ENCODE measurements at regions not wholly inside any gene's neighbourhood (a gene's known extent, or its start where the extent isn't known, plus 50 kb on each side); places are given as distances from the start of the nearest gene placed in this dataset.
"Not testable (repeated sequence)": the region's sequence is repeated elsewhere in the genome, so short reads cannot be mapped to it uniquely, and the experiment has no call there.

DNA sequence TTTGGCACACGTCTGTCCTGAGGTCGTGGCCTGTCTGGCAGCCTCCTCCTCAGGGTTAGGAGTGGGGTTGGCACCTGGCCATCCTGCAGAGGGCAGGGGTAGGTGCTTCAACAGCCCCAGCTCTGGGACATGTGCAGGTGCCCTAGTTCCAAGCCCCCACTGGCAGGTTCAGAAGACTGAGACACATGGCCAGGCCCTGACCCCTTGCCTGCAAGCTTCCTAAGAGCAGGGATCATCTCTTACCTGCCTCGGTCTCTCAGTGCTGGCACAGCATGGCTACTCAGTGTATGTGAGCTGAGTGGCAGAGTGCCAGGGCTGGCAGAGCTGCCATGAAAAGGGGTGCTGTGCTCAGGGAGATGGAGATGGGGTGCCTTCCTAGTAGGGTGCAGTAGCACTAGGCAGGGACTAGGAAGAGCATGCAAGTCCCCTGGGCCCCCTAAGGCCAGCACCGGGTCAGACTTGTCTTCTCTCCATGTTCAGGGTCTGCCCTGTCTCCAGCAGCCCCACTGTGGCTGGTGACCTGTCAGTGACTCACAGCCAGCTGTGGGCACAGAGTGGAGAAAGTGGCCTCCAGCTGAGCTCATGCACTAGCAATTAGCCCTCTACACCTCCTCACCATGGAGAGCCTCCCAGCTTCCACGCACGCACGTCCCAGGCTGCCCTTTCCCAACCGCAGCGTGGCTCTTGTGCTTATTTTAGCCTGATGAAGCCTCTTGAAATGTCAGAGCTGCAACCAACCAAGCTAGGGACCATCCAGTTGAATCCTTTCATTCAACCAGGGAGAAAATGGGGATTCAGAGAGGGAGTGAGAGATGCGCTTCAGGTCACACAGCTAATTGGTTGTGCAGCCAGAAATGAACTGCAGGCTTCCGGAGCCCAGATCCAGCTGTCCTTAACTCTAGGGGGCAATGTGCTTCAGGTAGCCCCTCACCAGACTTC is 116.6 kb downstream of the MRPL14 start:
- no peak for DNase-seq

DNA sequence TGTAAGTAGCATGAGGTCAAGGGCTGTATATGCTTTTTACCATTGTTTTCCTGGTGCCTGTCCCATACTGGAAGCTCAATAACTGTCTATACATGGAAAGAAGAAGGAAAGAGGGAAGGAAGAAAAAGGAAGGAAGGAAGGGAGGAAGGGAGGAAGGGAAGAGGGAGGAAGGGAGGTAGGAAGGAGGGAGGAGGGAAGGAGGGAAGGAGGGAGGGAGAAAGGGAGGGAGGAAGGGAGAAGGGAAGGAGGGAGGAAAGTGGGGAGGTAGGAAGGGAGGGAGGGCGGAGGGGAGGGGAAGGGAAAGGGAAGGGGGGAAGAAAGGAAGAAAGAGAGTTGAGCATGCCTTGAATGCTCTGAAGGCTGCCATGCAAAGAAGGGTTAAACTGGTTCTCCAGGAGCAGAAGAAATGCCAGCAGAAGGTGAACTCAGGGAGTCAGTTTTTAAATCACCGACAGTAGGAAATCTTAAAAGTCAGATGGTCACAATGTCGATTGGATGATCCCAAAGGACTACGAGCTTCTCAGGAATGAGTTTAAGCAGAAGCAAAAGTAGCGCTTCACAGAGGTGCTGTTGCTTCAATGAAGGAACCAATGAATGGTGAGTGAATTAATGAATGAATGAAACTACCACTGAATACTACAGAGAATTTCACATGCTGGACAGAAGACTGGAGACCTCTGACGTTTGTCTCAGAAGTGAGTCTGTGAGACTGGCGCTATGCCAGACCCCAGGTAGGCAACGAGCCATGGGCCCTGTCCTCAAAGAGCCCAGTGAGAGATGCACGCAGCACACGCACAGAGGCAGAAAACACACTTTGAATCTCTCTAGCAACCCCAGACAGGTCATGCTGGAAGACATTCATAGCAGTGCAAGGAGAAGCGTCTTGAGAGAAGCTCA is 117.6 kb downstream of the MRPL14 start:
- DNase-seq: no peak

DNA sequence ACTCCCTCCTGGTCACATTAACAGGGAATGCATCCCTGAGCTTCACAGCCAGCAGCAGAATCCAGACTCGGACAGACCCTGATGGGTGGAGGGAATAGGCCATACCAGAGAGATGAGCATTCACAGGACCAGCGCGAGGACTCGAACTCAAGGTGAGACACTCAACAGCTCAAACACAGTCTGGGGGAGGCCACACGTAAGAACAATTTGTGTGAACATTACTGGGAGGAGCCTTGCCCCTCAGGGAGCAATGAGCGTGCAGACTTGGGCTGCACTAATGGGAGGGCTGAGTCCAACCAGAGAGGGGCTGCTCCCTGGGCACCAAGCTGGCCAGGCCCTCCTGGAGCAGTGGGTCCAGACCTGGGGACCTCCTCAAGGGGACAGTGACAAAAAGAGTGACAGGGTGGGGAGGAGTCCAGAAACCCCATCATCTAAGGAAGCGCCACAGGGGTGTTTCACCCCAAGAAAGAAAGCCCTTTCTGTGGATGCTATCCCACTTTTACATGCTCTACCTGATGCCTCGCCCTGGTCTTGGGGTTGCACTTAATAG is 118.4 kb downstream of the MRPL14 start:
- no peak for DNase-seq

DNA sequence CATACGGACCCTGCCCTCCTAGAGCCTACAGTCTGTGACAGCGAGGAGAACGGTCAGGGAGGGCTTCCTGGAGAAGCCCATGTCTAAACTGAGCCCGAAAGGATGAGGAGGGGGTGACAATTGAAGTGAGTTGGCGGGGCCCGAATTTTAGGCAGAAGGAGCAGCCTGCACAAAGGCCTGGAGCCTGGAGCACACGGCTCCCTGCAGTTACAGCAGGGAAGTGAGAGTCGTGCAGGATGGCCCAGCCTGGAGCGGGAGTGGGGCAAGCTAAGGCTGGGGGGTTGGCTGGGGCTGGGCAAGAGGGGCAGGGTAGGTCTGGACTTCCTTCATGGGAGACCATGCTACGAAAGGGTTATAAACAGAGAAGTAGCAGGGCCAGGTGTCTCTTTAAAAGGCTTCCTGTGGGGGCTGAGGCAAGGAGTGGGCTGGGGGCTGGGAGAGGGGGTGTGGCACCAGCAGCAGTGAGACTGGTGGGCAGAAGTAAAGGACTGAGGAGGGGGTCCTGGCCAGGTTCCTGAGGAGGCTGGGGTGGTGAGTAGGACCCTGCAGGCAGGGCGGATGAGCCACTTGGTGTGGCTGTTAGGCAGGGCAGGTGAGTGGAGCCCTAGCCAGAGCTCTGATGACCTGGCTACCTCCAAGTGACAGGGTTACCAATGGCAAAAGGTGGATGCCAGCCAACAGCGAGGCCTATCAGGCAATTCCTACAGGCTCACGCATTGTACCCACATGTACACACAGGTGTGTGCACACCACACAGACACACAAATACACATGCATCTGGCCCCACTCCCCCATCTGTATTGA is 119.2 kb downstream of the MRPL14 start:
- DNase-seq: no peak

DNA sequence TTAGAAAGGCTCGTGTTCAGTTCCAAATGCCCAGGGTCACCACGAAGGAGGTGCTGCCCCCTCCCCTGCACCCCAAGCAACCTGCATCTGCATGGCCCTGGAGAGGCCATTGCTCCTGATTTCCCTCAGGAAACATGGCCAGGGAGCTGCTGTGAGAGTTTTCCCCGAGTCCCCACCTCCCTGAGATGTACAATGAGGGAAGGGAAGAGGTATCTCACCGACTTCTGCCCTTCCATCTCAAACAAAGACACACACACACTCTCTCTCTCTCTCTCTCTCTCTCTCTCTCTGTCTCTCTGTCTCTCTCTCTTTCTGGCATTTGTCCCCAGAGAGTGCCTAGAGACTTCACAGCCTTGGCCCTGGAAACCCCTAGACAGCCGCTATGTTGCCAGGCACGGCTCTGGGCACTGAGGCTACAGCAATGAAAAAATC is 120.4 kb downstream of the MRPL14 start:
- no peak for DNase-seq

DNA sequence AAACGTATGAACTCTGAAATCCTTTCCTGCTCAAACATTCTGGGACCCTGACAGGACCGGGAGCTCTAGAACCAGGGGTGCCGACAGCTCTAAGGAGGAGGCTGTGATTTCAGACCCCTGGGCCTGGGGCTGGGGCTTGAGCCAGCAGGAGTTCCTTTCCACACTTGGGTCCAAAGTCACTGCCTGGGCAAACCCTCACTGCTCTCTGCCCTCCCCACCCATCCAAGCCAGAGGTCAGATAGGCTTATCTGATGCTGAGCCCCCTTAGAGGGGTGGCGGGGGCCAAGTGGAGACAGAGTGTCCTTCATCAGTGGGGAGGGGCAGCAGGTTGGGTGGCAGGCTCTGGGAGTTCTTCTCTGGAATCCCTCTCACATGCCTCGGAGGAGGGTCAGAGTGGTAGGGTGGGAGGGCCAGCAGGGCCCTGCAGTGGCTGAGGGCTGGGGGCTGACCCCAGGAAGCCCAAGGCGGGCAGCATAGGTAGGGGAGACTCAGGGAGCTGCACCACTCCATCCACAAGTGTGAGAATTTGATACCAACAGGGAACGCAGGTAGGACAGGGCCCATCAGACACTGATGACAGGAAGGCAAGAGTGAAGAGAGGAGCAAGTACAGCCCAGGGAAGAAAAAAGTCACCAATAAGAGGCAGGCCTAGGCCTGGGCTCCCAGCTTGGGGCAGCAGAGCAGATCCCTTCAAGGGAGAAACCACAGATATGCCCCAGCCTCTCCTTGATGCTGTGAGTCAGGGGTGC is 121.0 kb downstream of the MRPL14 start:
- DNase-seq: no peak

DNA sequence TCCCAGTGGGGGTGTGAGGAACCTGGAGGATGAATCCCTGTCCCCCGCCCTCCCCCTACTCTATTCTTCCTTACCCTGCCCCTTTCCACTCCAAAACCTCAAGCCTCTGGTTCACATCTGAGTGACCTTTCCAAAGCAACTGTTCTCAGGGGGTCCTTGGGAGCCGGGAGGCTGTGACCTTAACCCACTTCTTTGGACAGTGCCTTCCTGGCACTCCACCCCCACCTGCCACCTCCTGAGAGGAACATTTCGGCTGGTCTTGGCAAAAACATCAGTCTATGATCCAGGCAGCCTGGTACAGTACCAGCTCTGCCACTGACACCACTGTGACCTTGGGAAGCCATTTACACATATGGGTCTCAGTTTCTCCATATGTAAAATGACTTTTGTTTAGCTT is 121.7 kb downstream of the MRPL14 start:
- DNase-seq: no peak

DNA sequence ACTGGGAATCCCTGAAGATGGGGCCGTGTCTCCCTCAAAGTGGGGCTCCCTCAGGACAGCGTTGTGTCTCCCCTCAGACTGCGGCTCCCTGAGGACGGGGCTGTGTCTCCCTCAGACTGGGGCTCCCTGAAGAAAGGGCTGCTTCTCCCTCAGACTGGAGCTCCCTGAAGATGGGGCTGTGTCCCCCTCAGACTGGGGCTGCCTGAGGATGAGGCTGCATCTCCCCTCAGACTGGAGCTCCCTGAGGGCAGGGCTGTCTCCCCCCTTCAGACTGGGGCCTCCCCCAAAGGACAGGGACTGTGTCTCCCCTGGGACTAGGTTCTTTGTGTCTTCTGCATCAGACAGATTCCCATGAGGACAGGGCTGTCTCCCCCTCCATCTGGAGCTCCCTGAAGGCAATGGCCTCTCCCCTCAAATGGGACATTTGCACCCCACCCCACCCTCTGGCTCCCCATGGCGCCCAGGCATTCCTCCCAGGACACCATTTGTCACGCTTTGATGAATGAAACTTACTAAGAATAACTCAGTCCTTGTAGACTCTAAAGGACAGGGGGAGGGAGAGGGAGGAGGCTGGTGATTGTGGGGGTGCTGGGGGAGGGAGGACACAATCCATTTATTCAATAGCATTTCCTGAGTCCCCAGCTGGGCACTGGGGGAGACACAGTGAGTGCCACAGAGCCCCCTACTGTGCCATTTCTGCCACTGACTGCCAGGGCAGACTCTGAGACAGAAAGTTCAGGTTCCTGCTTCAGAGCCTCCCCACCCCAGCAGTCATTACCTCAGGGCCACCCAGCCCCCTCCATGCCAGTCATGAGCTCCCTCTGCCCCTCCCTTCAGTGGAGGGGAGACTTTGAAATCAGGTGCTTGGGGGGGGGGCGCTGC is 122.4 kb downstream of the MRPL14 start:
- DNase-seq: no peak

DNA sequence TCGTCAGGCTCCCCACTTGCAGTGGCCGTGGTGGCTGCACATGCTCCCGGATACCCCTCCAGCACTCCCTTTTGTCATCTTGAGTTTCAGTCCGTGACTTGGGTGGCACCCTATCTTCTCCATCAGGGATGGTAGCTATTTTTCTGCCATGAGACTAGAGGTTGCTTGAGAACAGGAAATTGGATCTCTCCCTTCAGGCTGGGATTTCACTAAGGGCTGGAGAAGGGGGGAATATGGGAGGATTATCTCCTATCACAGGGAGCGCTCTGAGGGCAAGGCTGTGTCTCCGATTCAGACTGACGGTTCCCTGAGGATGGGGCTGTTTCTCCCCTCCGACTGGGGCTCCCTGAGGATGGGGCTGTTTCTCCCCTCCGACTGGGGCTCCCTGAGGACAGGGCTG is 123.1 kb downstream of the MRPL14 start:
- no peak for DNase-seq

DNA sequence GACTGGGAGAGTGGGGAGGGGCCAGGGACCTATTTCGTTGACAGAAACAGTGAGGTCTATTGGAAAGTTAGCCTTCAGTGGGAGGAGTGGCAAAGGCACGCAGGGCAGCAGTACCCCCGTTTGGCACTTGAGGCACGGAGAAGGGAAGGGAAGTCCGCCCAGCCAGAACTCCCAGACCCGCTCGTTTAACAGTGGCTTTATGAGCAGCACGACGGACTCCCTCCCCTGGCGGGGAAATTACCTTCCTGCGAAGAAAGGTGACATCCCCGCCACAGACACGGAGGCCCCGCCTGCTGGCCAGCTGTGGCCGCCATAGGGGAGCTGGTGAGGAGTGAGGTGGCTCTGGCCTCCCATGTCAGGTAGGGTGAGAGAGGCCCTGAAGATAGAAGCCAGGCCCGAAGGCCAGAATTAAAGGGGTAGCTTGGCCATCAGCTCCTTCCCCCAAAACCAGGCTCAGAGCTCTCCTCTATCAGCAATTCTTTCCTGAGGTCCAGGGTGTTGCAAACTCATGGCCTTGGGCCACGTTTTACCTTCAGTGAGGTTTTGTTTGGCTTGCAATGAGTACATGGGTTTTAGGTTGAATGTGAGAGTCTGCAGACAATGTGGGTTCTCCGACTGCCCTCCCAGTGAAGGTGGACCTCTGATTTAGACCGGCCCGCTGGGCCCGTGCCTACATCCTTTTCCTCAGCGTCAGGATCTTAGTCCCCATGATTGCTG is 123.7 kb downstream of the MRPL14 start:
- no peak for DNase-seq

DNA sequence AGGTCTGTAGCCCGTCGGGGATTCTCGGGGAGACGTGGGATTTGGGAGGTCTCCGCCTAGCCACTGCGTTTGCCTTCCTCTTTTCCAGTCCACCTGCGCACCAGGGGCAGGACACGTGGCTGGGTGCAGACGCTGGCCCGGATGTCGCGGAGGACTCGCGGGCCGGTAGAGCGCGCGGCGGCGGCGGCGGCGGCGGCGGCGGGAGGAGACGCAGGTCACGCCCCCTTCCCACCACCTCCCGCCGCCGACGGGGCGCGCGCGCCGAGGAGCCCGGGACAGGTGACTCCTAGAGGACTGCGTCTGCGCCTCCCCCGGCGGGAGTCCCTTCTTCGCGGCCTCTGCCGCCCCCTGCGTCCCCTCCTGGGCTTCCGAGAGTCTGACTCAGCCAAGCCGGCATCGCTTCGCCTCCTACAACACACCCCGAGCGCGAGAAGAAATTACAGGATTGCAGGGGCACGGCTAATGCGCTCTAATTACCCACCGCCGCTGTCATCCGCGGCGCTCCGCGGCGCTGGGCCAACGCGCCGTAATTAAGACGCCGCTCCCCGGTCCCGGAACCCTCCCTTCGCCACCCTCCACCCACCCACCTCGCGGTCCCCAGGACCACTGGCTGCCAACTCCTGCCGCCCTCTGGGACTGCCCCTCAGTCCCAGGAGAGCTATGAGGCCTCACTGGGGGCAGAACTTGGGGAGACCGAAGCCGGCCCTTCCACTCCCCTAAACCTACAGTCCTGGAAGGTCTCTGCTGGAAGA is 124.5 kb downstream of the MRPL14 start:
- peak; percentile 61 to 77 for DNase-seq

DNA sequence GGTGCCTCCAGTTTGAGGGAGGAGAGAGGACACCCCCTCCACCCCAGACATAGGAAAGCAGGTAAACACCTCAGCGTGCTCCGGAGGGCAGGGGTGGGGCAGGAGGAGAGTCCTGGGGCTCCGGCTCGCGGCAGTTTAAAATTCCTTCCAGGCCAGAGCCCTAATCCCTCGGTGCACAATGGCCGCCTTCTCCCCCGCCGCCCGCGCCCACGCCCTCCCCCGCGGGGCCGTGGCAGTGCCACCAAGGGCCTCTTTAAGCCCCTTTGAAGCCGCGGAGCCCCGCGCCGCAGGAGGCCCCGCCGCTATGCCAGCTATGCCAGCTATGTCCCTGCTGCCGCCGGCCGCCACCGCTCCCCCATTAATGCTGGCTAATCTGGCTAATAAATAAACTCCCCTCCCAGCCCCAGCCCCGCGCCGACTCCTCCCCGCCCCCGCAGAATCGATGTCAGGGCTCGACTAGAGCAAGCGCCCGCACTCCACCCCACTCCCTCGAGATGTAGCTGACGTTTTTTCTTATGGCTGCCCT is 125.1 kb downstream of the MRPL14 start:
- DNase-seq: peak; percentile 7 to 43

DNA sequence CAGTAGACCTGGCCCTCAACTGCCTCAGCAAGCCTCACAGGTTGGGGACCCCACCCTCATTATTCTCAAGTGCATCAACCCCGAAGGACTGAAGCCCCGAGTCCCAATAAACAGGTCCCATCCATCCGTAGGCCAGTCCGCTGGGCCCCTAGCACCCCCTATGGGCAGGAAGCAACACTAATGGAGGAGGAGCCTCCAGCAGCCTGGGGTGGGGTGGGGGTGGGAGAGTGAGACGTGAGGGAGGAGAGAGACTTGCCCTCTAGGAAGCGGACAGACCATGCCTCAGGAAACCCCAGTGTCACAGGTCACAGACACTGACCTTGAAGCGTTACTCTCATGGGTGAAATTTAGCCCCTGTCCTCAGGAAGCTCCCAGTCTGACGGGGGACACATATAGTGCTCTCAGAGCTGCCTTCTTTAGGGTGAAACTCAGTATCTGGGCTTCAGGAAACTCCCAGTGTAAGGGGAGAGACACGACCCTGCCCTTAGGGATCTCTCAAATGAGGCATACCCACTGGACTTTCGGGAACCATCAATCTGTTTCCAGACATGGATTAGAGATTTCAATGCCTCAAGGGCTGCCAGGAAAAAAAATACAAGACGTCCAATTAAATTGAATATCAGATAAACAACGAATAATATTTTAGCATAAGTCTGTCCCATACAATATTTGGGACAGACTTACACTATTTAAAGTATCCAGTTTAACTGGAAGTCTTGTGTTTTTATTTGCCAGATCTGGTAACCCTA is 125.8 kb downstream of the MRPL14 start:
- no peak for DNase-seq

DNA sequence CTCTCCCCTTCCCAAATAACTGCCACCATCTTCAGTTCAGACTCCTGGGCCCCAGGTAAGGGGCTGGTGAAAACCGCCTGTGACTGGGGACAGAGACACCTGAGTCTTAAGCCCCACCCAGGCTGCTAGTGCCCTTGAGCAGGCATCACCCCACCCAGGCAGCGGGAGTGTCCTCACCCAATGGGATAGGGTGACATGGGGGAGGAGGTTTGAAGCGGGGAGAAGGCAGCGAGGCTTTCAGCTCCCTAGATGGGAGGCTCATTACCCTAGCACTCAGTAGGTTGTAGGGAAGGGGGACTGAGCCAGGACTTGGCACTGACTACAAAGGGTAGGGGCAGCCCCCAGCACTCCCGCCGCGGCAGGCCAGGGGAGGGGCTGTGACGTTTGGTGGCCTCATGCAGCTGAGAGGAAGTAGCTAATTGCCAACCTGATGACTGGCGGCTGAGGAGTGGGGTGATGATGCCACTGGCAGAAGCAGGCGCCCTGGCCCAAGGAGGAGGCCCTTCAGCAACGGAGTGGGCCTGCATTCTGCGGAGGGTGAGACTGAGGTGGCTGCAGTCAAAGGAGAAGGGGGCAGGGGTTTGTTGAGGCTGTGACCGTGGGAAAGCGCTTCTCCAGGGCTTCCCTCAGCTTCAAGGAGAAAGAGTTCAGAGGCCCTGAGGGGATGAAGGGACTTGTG is 126.9 kb downstream of the MRPL14 start:
- peak in 1 of 2 experiments; percentile 8 for DNase-seq

DNA sequence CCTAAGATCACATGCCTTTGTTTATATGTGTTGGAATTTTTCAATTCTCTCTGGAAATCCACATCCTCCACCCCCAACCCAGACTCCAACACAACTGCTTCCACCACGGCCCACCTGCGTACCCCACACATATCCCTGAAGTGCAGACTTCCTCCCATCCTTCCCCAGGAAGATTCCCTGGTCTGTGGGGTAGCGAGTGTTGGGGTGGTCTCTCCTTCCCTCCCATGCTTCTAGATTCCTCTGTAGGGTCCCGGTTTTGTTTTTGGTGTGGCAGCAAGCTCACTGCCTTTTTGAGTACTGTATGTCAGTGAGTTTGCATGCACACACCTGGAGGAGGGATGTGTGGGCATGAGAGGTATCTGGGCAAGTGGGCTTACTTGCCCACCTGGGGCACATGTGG is 127.6 kb downstream of the MRPL14 start:
- no peak for DNase-seq

DNA sequence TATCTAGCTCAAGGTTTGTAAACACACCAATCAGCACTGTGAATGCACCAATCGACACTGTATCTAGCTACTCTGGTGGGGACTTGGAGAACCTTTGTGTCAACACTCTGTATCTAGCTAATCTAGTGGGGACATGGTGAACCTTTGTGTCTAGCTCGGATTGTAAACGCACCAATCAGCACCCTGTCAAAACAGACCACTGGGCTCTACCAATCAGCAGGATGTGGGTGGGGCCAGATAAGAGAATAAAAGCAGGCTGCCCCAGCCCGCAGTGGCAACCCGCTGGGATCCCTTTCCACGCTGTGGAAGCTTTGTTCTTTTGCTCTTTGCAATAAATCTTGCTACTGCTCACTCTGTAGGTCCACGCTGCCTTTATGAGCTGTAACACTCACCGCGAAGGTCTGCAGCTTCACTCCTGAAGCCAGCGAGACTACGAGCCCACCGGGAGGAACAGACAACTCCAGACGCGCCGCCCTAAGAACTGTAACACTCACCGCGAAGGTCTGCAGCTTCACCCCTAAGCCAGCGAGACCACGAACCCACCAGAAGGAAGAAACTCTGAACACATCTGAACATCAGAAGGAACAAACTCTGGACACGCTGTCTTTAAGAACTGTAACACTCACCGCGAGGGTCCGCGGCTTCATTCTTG is 128.5 kb downstream of the MRPL14 start:
- not testable (repeated sequence) for DNase-seq

DNA sequence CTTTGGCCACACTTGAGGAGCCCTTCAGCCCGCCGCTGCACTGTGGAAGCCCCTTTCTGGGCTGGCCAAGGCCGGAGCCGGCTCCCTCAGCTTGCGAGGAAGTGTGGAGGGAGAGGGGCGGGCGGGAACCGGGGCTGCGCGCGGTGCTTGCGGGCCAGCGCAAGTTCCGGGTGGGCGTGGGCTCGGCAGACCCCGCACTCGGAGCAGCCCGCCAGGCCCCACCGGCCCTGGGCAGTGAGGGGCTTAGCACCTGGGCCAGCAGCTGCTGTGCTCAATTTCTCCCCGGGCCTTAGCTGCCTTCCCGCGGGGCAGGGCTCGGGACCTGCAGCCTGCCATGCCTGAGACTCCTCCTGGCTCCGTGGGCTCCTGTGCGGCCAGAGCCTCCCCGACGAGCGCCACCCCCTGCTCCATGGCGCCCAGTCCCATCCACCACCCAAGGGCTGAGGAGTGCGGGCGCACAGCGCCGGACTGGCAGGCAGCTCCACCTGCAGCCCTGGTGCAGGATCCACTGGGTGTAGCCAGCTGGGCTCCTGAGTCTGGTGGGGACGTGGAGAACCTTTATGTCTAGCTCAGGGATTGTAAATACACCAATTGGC is 129.2 kb downstream of the MRPL14 start:
- DNase-seq: not testable (repeated sequence)
